Transverse colon (tissue), 4 donors: ENCODE measurements at regions not wholly inside any gene's neighbourhood (a gene's known extent, or its start where the extent isn't known, plus 50 kb on each side); places are given as distances from the start of the nearest gene placed in this dataset.

Experiments used
- DNase-seq: peaks from one replicate; pipeline ENCODE4 v3.0.0-alpha.2; 2019
- H3K27ac ChIP-seq, 4 donors: fragments of 200-600 bp; sonication (generic); 2 replicates each; pipeline ENCODE4 v1.5.1; 2016 to 2018; ENCODE audit warnings: inconsistent platforms in 4 of 4
- H3K27me3 ChIP-seq: fragments of 200-600 bp; sonication (generic); 2 replicates; pipeline ENCODE4 v1.5.1; 2017; ENCODE audit warnings: inconsistent platforms
- H3K36me3 ChIP-seq, 4 donors: fragments of 200-600 bp; sonication (generic); 2 replicates each; pipeline ENCODE4 v1.5.1; 2017 to 2019; ENCODE audit warnings: inconsistent platforms in 4 of 4
- H3K4me1 ChIP-seq, 4 donors: fragments of 200-600 bp; sonication (generic); 2 replicates each; pipeline ENCODE4 v1.5.1; 2017 to 2020; ENCODE audit warnings: inconsistent platforms in 4 of 4
- H3K4me3 ChIP-seq, 4 donors: fragments of 200-600 bp; sonication (generic); 1 replicate in 1 of 4; 2 replicates in 3 of 4; pipeline versions ENCODE4 v1.5.1 to v1.6.1; 2017 to 2019; ENCODE audit warnings: inconsistent platforms in 4 of 4
- H3K9me3 ChIP-seq, 2 donors: fragments of 200-600 bp; sonication (generic); 2 replicates each; pipeline ENCODE4 v1.5.1; 2017 to 2019; ENCODE audit warnings: inconsistent platforms in 2 of 2
- CTCF ChIP-seq, 5 experiments: fragments of 200-600 bp in 3 of 5; fragments of 450-650 bp in 2 of 5; sonication (generic) in 3 of 5; IDR thresholded peaks; 1 replicate in 2 of 5; 2 replicates in 3 of 5; pipeline ENCODE4 v1.5.1; 2016 to 2017; ENCODE audit warnings: antibody characterized with exemption in 5 of 5, inconsistent platforms in 3 of 5, mild to moderate bottlenecking in 2 of 5, moderate library complexity in 1 of 5
- EP300 ChIP-seq: sonication (generic); formaldehyde crosslinking; IDR thresholded peaks from one replicate; pipeline ENCODE4 v1.6.1; 2017; ENCODE audit warnings: antibody characterized with exemption, low read depth
- POLR2A ChIP-seq: fragments of 450-650 bp; IDR thresholded peaks from one replicate; pipeline ENCODE4 v1.6.1; 2016; ENCODE audit warnings: antibody characterized with exemption, mild to moderate bottlenecking, moderate library complexity
- POLR2AphosphoS5 ChIP-seq, 3 donors: sonication (generic); formaldehyde crosslinking; IDR thresholded peaks; one replicate each; pipeline ENCODE4 v1.6.1; 2016; ENCODE audit warnings: antibody characterized with exemption in 3 of 3
- WGBS, 2 donors: methylation state at CpG; one replicate each; pipeline ENCODE4 v1.1.5; 2018; ENCODE audit warnings: low coverage in 1 of 2; 5-methylcytosine and 5-hydroxymethylcytosine counted together
- in situ Hi-C, 4 donors: fragments of 200-750 bp; cut with MboI; loops; one replicate each; pipeline versions ENCODE4 v1.15.0 to v1.15.1; 2017; ENCODE audit warnings: low sequenced_read_pairs in 3 of 4, low pct_ligation_motif_present in 1 of 4, low pct_unique_long_range_greater_than_20kb in 1 of 4
- intact Hi-C: fragments of 100-400 bp; cut with DNase I; formaldehyde crosslinking; loops from one replicate; pipeline ENCODE4 v1.15.1; 2023; ENCODE audit warnings: low total_unique reads

DNA sequence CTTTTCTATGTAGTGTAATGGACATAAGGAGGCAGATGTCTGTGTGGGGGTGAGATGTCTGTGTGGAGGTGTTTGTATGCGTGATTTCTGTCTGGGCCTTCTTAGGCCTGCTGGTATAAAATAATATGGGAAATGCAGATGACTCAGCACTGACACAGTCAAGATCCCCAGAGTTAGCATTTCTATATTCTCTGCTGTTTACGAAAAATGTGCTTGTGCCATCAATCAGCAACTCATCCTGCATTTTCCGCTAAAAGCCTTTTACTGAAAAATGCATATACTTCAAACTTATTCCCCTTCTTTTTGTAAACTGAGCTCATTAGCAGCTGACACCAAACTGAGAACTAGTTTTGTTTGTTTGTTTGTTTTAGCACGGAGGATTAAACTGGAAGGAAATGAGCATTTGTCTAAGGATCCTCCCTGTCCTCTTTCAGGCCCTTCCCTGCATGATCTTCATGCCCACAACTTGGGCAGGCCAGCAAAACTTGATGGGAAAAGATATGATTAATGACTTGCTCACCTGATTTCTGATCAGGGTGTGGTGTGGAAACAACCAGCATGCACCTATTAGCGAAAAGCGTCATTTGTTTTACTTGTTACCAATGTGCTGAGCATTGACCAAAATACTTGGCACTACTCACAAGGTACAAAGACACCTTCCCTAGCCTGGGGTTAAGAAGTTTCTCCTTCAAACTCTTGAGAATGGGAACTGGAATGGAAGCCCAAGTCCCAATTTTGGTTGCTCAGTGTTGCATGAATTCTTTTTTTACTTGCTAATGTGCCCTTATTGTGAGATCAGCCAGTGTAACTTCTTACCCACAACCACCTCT lies 77.4 kb downstream of the NDUFS5 start:
- Histone ChIP-seq H3K9me3 (no peaks in the 10 kb centered on the region), H3K27ac (peak overlapping the region; percentile 92 to 97 (median 96)), H3K4me1 (peaks cover 16 to 55% (median 25%) of the 10 kb centered on the region in 4 donors), H3K27me3 (no peaks in the 10 kb centered on the region), H3K4me3 (no peak overlapping the region), H3K36me3 (no peaks in the 10 kb centered on the region)
- no peak for DNase-seq
- WGBS, 2 donors = 48 to 67% methylated on average over 6 of the region's 6 CpGs
- no peak for TF ChIP-seq CTCF (IDR thresholded peaks at IDR 0.05)
- no peak for TF ChIP-seq EP300
- TF ChIP-seq POLR2AphosphoS5 (IDR thresholded peaks at IDR 0.05) = no peak
- TF ChIP-seq POLR2A = no peak
- intact Hi-C loops (loop anchor here (2.0 to 10.0 kb wide), 2 partner anchors 87 to 311 kb away; no protein-coding TSS in a partner anchor), in situ Hi-C loops (loop anchor here (5.0 to 10.0 kb wide), 5 partner anchors 81 to 431 kb away; no protein-coding TSS in a partner anchor)

- Histone ChIP-seq H3K4me3 (peak overlapping the region; percentile 25 to 89 (median 80)), H3K4me1 (peaks cover 16 to 59% (median 25%) of the 10 kb centered on the region in 4 donors), H3K27ac (peak overlapping the region; percentile 92 to 97 (median 96)), H3K9me3 (no peaks in the 10 kb centered on the region), H3K27me3 (no peaks in the 10 kb centered on the region), H3K36me3 (no peaks in the 10 kb centered on the region)
- TF ChIP-seq POLR2A = no peak
- no peak for TF ChIP-seq POLR2AphosphoS5 (IDR thresholded peaks at IDR 0.05)
- TF ChIP-seq EP300 = no peak
- TF ChIP-seq CTCF (IDR thresholded peaks at IDR 0.05) = no peak
- WGBS, 2 donors = 43 to 77% methylated on average over 7 to 25 of the region's 25 CpGs
- peak; percentile 34 for DNase-seq
- in situ Hi-C loops (loop anchor here (5.0 to 10.0 kb wide), 5 partner anchors 80 to 430 kb away; no protein-coding TSS in a partner anchor), intact Hi-C loops (loop anchor here (2.0 to 10.0 kb wide), 3 partner anchors 86 to 310 kb away; no protein-coding TSS in a partner anchor)
These were observed 78.3 kb downstream of the NDUFS5 start for GRCh38 chr1:39104158-39105060.

GRCh38 chr1:39105061-39105840 lies 79.1 kb downstream of the NDUFS5 start:
- Histone ChIP-seq H3K4me1 (peaks cover 16 to 67% (median 26%) of the 10 kb centered on the region in 4 donors), H3K9me3 (no peaks in the 10 kb centered on the region), H3K27ac (peak overlapping the region; percentile 92 to 97 (median 96)), H3K27me3 (no peaks in the 10 kb centered on the region), H3K36me3 (no peaks in the 10 kb centered on the region), H3K4me3 (peak overlapping the region; percentile 75 to 89 (median 80))
- 1% methylated on average over 40 of the region's 116 CpGs; no CpG with 5 or more reads in 1 of the 2 donors for WGBS, 2 donors
- in situ Hi-C loops = loop anchor here in 3 of 4 donors (10.0 kb wide), 3 partner anchors 80 to 430 kb away; no protein-coding TSS in a partner anchor
- intact Hi-C loops = loop anchor here (2.0 to 10.0 kb wide), 3 partner anchors 86 to 310 kb away; no protein-coding TSS in a partner anchor
- peak; percentile 84 for DNase-seq
- TF ChIP-seq POLR2A (no peak), POLR2AphosphoS5 (IDR thresholded peaks at IDR 0.05) (peak; percentile 10 to 88 (median 82))
